Ascending aorta (tissue), 2 donors: ENCODE measurements at regions not wholly inside any gene's neighbourhood (a gene's known extent, or its start where the extent isn't known, plus 50 kb on each side); places are given as distances from the start of the nearest gene placed in this dataset.

Experiments
- DNase-seq, 2 donors: peaks; one replicate each; pipeline ENCODE4 v3.0.0-alpha.2; 2019; ENCODE audit warnings: low spot score in 2 of 2
- H3K27ac ChIP-seq, 2 donors: fragments of 200-600 bp; sonication (generic); one replicate each; pipeline ENCODE4 v1.5.1; 2016 to 2017; ENCODE audit warnings: mild to moderate bottlenecking in 1 of 2
- H3K27me3 ChIP-seq: fragments of 200-600 bp; sonication (generic); one replicate; pipeline ENCODE4 v1.5.1; 2017
- H3K36me3 ChIP-seq, 2 donors: fragments of 200-600 bp; sonication (generic); one replicate each; pipeline ENCODE4 v1.5.1; 2016
- H3K4me1 ChIP-seq, 2 donors: fragments of 200-600 bp; sonication (generic); one replicate each; pipeline ENCODE4 v1.5.1; 2016 to 2017; ENCODE audit warnings: mild to moderate bottlenecking in 1 of 2
- H3K4me3 ChIP-seq, 2 donors: fragments of 200-600 bp; sonication (generic); one replicate each; pipeline ENCODE4 v1.5.1; 2016 to 2017; ENCODE audit warnings: mild to moderate bottlenecking in 1 of 2
- H3K9me3 ChIP-seq, 2 donors: fragments of 200-600 bp; sonication (generic); one replicate each; pipeline ENCODE4 v1.5.1; 2016
- CTCF ChIP-seq, 3 experiments: fragments of 200-600 bp in 2 of 3; fragments of 450-650 bp in 1 of 3; sonication (generic) in 2 of 3; IDR thresholded peaks; one replicate each; pipeline ENCODE4 v1.5.1; 2016 to 2019; ENCODE audit warnings: antibody characterized with exemption in 3 of 3, mild to moderate bottlenecking in 1 of 3, moderate library complexity in 1 of 3
- intact Hi-C: fragments of 100-400 bp; cut with DNase I; formaldehyde crosslinking; loops from one replicate; pipeline ENCODE4 v1.15.1; 2023

- Histone ChIP-seq H3K4me3 (peak overlapping the region; percentile 48 to 73), H3K27me3 (no peaks in the 10 kb centered on the region), H3K4me1 (no peaks in the 10 kb centered on the region), H3K27ac (no peak overlapping the region), H3K36me3 (no peaks in the 10 kb centered on the region), H3K9me3 (no peaks in the 10 kb centered on the region)
- no peak for TF ChIP-seq CTCF (IDR thresholded peaks at IDR 0.05)
- DNase-seq, result no peak
- intact Hi-C loops, result no loop called here
These were observed 191.0 kb upstream of the TCF4 start for GRCh38 chr18:55778788-55779690.

GRCh38 chr18:55777666-55778304 lies 189.8 kb upstream of the TCF4 start:
- no peaks in the 10 kb centered on the region for H3K9me3 ChIP-seq
- H3K27me3 ChIP-seq, result no peaks in the 10 kb centered on the region
- no peak overlapping the region for H3K27ac ChIP-seq
- H3K4me1 ChIP-seq, result no peaks in the 10 kb centered on the region
- intact Hi-C loops, result no loop called here
- no peak overlapping the region for H3K4me3 ChIP-seq
- no peak for DNase-seq
- H3K36me3 ChIP-seq, result no peaks in the 10 kb centered on the region
- TF ChIP-seq CTCF (IDR thresholded peaks at IDR 0.05), result no peak

- intact Hi-C loops, result no loop called here
These were observed 188.0 kb upstream of the TCF4 start for GRCh38 chr18:55775972-55776371.

GRCh38 chr18:55774505-55774904 lies 186.5 kb upstream of the TCF4 start:
- Histone ChIP-seq H3K4me1 (no peaks in the 10 kb centered on the region), H3K4me3 (no peak overlapping the region), H3K27me3 (no peaks in the 10 kb centered on the region), H3K9me3 (no peaks in the 10 kb centered on the region), H3K27ac (no peak overlapping the region), H3K36me3 (no peaks in the 10 kb centered on the region)
- DNase-seq, result no peak
- no peak for TF ChIP-seq CTCF (IDR thresholded peaks at IDR 0.05)
- intact Hi-C loops, result no loop called here

More at GRCh38 chr18:55775972-55776371, 188.0 kb upstream of the TCF4 start:
- TF ChIP-seq CTCF (IDR thresholded peaks at IDR 0.05), result no peak
- no peaks in the 10 kb centered on the region for H3K36me3 ChIP-seq
- H3K4me3 ChIP-seq, result no peak overlapping the region
- no peak overlapping the region for H3K27ac ChIP-seq
- H3K9me3 ChIP-seq, result no peaks in the 10 kb centered on the region
- no peaks in the 10 kb centered on the region for H3K4me1 ChIP-seq
- H3K27me3 ChIP-seq, result no peaks in the 10 kb centered on the region
- DNase-seq, result no peak

- H3K4me1 ChIP-seq, result no peaks in the 10 kb centered on the region
- no peak for TF ChIP-seq CTCF (IDR thresholded peaks at IDR 0.05)
- H3K4me3 ChIP-seq, result no peak overlapping the region
- no peak for DNase-seq
- no peaks in the 10 kb centered on the region for H3K36me3 ChIP-seq
- H3K9me3 ChIP-seq, result no peaks in the 10 kb centered on the region
- intact Hi-C loops, result no loop called here
- no peak overlapping the region for H3K27ac ChIP-seq
- no peaks in the 10 kb centered on the region for H3K27me3 ChIP-seq
These were observed 180.3 kb upstream of the TCF4 start for GRCh38 chr18:55768255-55768654.
